IMR-90 (cell line): ENCODE measurements at regions not wholly inside any gene's neighbourhood (a gene's known extent, or its start where the extent isn't known, plus 50 kb on each side); places are given as distances from the start of the nearest gene placed in this dataset.
"Not testable (repeated sequence)": the region's sequence is repeated elsewhere in the genome, so short reads cannot be mapped to it uniquely, and the experiment has no call there.

Source experiments
- BHLHE40 ChIP-seq: fragments of 150-350 bp; IDR thresholded peaks from 2 replicates; pipeline ENCODE4 v1.6.1; 2016; ENCODE audit warnings: mild to moderate bottlenecking, low read depth, low read length
- CEBPB ChIP-seq: IDR thresholded peaks from 2 replicates; pipeline ENCODE4 v1.6.1; 2012; ENCODE audit warnings: low read depth, low read length, improper control_type of control experiment
- FOS ChIP-seq: fragments of 150-350 bp; IDR thresholded peaks from 2 replicates; pipeline ENCODE4 v1.6.1; 2016; ENCODE audit warnings: low read depth, low read length
- MXI1 ChIP-seq: IDR thresholded peaks from 2 replicates; pipeline ENCODE4 v1.6.1; 2012; ENCODE audit warnings: low read depth, mild to moderate bottlenecking, low read length, moderate library complexity, borderline replicate concordance
- POLR2A ChIP-seq: IDR thresholded peaks from 2 replicates; pipeline ENCODE4 v1.6.1; 2012; ENCODE audit warnings: mild to moderate bottlenecking, low read depth, low read length
- RAD21 ChIP-seq: IDR thresholded peaks from 2 replicates; pipeline ENCODE4 v1.6.1; 2012; ENCODE audit warnings: low read length, improper control_type of control experiment
- RCOR1 ChIP-seq: IDR thresholded peaks from 2 replicates; pipeline ENCODE4 v1.6.1; 2012; ENCODE audit warnings: mild to moderate bottlenecking, low read length, improper control_type of control experiment; ENCODE audit not compliant: insufficient replicate concordance
- RFX5 ChIP-seq: IDR thresholded peaks from 2 replicates; pipeline ENCODE4 v1.8.0; 2012; ENCODE audit warnings: low read depth, mild to moderate bottlenecking, low read length, moderate library complexity
- TF ChIP-seq, protein P1 (sequence below): conservative IDR thresholded peaks from 2 replicates; pipeline ENCODE4 v1.5.1; 2012; ENCODE audit warnings: mild to moderate bottlenecking, low read depth, low read length, improper control_type of control experiment
- TF ChIP-seq, protein P2 (sequence below): fragments of 150-350 bp; IDR thresholded peaks from 2 replicates; pipeline ENCODE4 v1.6.1; 2017; ENCODE audit warnings: mild to moderate bottlenecking, antibody characterized with exemption, low read length, low read depth

DNA sequence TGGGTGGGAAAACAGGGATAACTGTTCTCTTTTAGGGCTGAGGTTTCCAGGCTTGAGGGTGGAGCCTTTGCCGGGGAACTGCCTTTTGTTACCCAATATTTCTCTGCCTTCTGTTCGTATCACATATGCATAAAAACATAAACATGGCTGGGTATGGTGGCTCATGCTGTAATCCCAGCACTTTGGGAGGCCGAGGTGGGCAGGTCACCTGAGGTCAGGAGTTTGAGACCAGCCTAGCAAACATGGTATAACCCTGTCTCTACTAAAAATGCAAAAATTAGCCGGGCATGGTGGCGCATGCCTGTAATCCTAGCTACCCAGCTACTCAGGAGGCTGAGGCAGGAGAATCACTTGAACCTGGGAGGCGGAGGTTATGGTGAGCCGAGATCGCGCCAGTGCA, 60.2 kb upstream of the SHANK2 start:
- TF ChIP-seq, protein P1, sequence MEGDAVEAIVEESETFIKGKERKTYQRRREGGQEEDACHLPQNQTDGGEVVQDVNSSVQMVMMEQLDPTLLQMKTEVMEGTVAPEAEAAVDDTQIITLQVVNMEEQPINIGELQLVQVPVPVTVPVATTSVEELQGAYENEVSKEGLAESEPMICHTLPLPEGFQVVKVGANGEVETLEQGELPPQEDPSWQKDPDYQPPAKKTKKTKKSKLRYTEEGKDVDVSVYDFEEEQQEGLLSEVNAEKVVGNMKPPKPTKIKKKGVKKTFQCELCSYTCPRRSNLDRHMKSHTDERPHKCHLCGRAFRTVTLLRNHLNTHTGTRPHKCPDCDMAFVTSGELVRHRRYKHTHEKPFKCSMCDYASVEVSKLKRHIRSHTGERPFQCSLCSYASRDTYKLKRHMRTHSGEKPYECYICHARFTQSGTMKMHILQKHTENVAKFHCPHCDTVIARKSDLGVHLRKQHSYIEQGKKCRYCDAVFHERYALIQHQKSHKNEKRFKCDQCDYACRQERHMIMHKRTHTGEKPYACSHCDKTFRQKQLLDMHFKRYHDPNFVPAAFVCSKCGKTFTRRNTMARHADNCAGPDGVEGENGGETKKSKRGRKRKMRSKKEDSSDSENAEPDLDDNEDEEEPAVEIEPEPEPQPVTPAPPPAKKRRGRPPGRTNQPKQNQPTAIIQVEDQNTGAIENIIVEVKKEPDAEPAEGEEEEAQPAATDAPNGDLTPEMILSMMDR = not testable (repeated sequence)
- TF ChIP-seq, protein P2, sequence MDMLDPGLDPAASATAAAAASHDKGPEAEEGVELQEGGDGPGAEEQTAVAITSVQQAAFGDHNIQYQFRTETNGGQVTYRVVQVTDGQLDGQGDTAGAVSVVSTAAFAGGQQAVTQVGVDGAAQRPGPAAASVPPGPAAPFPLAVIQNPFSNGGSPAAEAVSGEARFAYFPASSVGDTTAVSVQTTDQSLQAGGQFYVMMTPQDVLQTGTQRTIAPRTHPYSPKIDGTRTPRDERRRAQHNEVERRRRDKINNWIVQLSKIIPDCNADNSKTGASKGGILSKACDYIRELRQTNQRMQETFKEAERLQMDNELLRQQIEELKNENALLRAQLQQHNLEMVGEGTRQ = not testable (repeated sequence)
- not testable (repeated sequence) for TF ChIP-seq RAD21, POLR2A, BHLHE40, RFX5, CEBPB, RCOR1, MXI1, FOS
